ENCODE measurements at regions not wholly inside any gene's neighbourhood (a gene's known extent, or its start where the extent isn't known, plus 50 kb on each side); places are given as distances from the start of the nearest gene placed in this dataset.

GRCh38 chr10:21097926-21098355, 200.8 kb upstream of the NEBL start:
- no peak for DNase-seq
- Mint-ChIP-seq H3K27ac (ENCODE audit: unreplicated experiment) (no peak overlapping the region), H3K36me3 (ENCODE audit: unreplicated experiment) (no peaks in the 10 kb centered on the region), H3K9me3 (ENCODE audit: unreplicated experiment) (no peaks in the 10 kb centered on the region), H3K4me3 (ENCODE audit: unreplicated experiment) (no peak overlapping the region), H3K4me1 (ENCODE audit: low read depth, unreplicated experiment) (peaks cover 3% of the 10 kb centered on the region), H3K27me3 (ENCODE audit: unreplicated experiment) (no peaks in the 10 kb centered on the region)
- TF ChIP-seq CTCF (IDR thresholded peaks at IDR 0.05; ENCODE audit: partially characterized antibody, unreplicated experiment): no peak

GRCh38 chr10:21095494-21096055, 198.5 kb upstream of the NEBL start:
- Mint-ChIP-seq H3K4me1 (ENCODE audit: low read depth, unreplicated experiment) (peaks cover 3% of the 10 kb centered on the region), H3K36me3 (ENCODE audit: unreplicated experiment) (no peaks in the 10 kb centered on the region), H3K9me3 (ENCODE audit: unreplicated experiment) (no peaks in the 10 kb centered on the region), H3K27ac (ENCODE audit: unreplicated experiment) (no peak overlapping the region), H3K27me3 (ENCODE audit: unreplicated experiment) (no peaks in the 10 kb centered on the region), H3K4me3 (ENCODE audit: unreplicated experiment) (no peak overlapping the region)
- DNase-seq: no peak
- no peak for TF ChIP-seq CTCF (IDR thresholded peaks at IDR 0.05; ENCODE audit: partially characterized antibody, unreplicated experiment)

- no peak overlapping the region for H3K4me3 Mint-ChIP-seq (ENCODE audit: unreplicated experiment)
- peaks cover 3% of the 10 kb centered on the region for H3K4me1 Mint-ChIP-seq (ENCODE audit: low read depth, unreplicated experiment)
- no peak overlapping the region for H3K27ac Mint-ChIP-seq (ENCODE audit: unreplicated experiment)
- no peaks in the 10 kb centered on the region for H3K36me3 Mint-ChIP-seq (ENCODE audit: unreplicated experiment)
- DNase-seq: no peak
- TF ChIP-seq CTCF (IDR thresholded peaks at IDR 0.05; ENCODE audit: partially characterized antibody, unreplicated experiment): no peak
- H3K9me3 Mint-ChIP-seq (ENCODE audit: unreplicated experiment): peaks cover under 1% of the 10 kb centered on the region
- H3K27me3 Mint-ChIP-seq (ENCODE audit: unreplicated experiment): no peaks in the 10 kb centered on the region
Observed at GRCh38 chr10:21095073-21095472, 198.0 kb upstream of the NEBL start.

DNA sequence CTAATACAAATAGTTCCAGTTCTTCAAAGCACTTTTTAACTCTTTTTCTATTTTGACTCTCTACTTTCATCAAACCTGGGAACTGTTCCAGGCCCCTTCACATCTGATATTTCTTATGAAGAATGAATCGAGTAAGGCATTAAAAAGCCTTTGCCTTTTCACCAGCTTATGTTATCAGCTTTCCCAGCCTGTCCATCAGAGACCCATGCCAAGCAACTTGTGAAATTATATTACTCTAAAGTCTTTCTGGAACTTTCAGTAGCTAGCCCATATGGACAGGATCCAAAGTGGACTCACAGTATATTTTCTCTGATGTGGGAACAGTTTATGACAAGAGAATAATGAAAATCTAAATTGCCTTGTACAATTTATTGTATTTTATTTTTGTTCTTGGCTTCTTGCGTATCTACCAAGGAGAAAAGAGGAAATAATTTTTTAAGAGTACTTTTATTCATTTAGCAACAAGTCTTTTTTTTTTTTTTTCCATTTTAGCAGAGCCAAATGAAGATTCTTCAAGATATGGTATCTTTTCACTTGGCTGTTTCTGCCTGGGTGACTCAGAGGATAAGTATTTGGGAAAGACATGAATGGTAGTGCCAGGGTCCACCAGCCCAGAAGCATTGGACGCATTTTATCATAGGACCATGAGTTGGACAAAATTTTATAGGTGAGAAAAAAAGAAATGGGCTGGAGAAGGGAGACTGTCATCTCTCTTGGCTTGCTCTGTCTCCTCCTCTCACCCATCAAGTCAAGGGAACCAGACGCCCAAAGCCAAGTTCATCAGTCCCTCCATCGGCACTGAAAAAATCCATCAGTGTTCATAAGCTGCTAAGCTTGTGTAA, 195.8 kb upstream of the NEBL start:
- Mint-ChIP-seq H3K36me3 (ENCODE audit: unreplicated experiment) (no peaks in the 10 kb centered on the region), H3K4me3 (ENCODE audit: unreplicated experiment) (no peak overlapping the region), H3K9me3 (ENCODE audit: unreplicated experiment) (peaks cover 2% of the 10 kb centered on the region), H3K27ac (ENCODE audit: unreplicated experiment) (no peak overlapping the region), H3K4me1 (ENCODE audit: low read depth, unreplicated experiment) (no peaks in the 10 kb centered on the region), H3K27me3 (ENCODE audit: unreplicated experiment) (peaks cover 5% of the 10 kb centered on the region)
- no peak for TF ChIP-seq CTCF (IDR thresholded peaks at IDR 0.05; ENCODE audit: partially characterized antibody, unreplicated experiment)
- DNase-seq: no peak

DNA sequence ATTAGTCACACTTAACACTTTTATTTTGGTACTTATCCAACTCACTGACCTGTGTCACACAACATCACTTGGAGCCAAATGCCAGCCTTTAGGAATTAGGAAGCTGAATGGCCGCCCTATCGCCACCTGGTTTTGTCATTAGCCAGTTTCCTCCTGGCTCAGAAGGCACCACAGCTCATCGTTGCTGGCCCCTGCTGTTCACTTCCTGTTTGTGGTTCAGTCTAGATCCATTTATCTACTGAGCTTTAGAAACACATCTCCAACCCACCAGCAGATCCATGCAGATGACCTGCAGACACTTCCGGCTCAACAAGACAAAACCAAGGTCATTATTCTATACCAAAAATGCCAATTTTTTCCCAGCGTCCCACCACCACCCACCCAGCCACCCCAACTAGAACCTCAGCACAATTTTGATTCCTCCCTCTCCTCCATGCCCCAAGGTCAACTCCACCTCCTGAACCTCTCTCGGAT, 193.5 kb upstream of the NEBL start:
- DNase-seq: no peak
- no peak overlapping the region for H3K4me3 Mint-ChIP-seq (ENCODE audit: unreplicated experiment)
- peaks cover 2% of the 10 kb centered on the region for H3K9me3 Mint-ChIP-seq (ENCODE audit: unreplicated experiment)
- no peaks in the 10 kb centered on the region for H3K36me3 Mint-ChIP-seq (ENCODE audit: unreplicated experiment)
- H3K27ac Mint-ChIP-seq (ENCODE audit: unreplicated experiment): no peak overlapping the region
- no peak for TF ChIP-seq CTCF (IDR thresholded peaks at IDR 0.05; ENCODE audit: partially characterized antibody, unreplicated experiment)
- peaks cover 5% of the 10 kb centered on the region for H3K27me3 Mint-ChIP-seq (ENCODE audit: unreplicated experiment)
- H3K4me1 Mint-ChIP-seq (ENCODE audit: low read depth, unreplicated experiment): no peaks in the 10 kb centered on the region
